ENCODE measurements at regions not wholly inside any gene's neighbourhood (a gene's known extent, or its start where the extent isn't known, plus 50 kb on each side); places are given as distances from the start of the nearest gene placed in this dataset.

GRCh38 chr2:67572721-67573435 is 175.7 kb downstream of the ETAA1 start:
- Histone ChIP-seq H3K4me1 (ENCODE audit: insufficient read depth) (no peaks in the 10 kb centered on the region), H3F3A (replicated peaks; ENCODE audit: low read depth) (no peaks in the 10 kb centered on the region), H3K4me3 (no peak overlapping the region), H3K27me3 (ENCODE audit: insufficient read depth) (no peaks in the 10 kb centered on the region), H3K9me2 (ENCODE audit: insufficient read depth) (peaks cover 7% of the 10 kb centered on the region; the same call in 1 of the 2 replicates), H3K27ac (ENCODE audit: low read depth) (no peak overlapping the region), H3K36me3 (ENCODE audit: insufficient read depth) (no peaks in the 10 kb centered on the region), H3K79me2 (replicated peaks; ENCODE audit: insufficient read depth) (no peaks in the 10 kb centered on the region), H3K4me2 (no peak overlapping the region), H4K20me1 (replicated peaks; ENCODE audit: insufficient read depth) (no peaks in the 10 kb centered on the region), H2AFZ (no peak overlapping the region)
- H3K36me3 Mint-ChIP-seq (ENCODE audit: low read depth) = no peaks in the 10 kb centered on the region
- no peak for TF ChIP-seq STAT1 (IDR thresholded peaks at IDR 0.05; ENCODE audit: unreplicated experiment)
- no peaks in the 10 kb centered on the region for H3K4me1 Mint-ChIP-seq
- DNase-seq (ENCODE audit: low spot score) (no peak), ATAC-seq (no peak)
- H3K27me3 Mint-ChIP-seq (ENCODE audit: insufficient read depth, low read depth, poor library complexity) = no peaks in the 10 kb centered on the region
- no peak overlapping the region for H3K27ac Mint-ChIP-seq
- no peaks in the 10 kb centered on the region for H3K9me3 Mint-ChIP-seq
- H3K4me3 Mint-ChIP-seq = no peak overlapping the region

- DNase-seq (ENCODE audit: low spot score) (no peak), ATAC-seq (no peak)
- peaks cover 7% of the 10 kb centered on the region; the same call in 1 of the 2 replicates for H3K9me2 ChIP-seq (ENCODE audit: insufficient read depth)
- H3K4me2 ChIP-seq = no peak overlapping the region
- no peaks in the 10 kb centered on the region for H3K27me3 ChIP-seq (ENCODE audit: insufficient read depth)
- TF ChIP-seq CTCF (conservative IDR thresholded peaks at IDR 0.05; ENCODE audit: low read depth in 2 of 2) = no peak
- TF ChIP-seq POLR2AphosphoS5 (IDR thresholded peaks at IDR 0.05; ENCODE audit: low read depth) = no peak
- no peak for TF ChIP-seq ZNF331 (CRISPR knock-in tag; IDR thresholded peaks at IDR 0.05; ENCODE audit: low read depth)
- TF ChIP-seq ETS1 (IDR thresholded peaks at IDR 0.05) = no peak
- no peak for TF ChIP-seq NANOG (IDR thresholded peaks at IDR 0.05; ENCODE audit: borderline replicate concordance)
- no peak for TF ChIP-seq JUNB (IDR thresholded peaks at IDR 0.05; ENCODE audit: unreplicated experiment)
- TF ChIP-seq CREB1 (CRISPR knock-in tag; IDR thresholded peaks at IDR 0.05; ENCODE audit: low read depth) = no peak
- no peak for TF ChIP-seq ZNF462 (CRISPR knock-in tag; IDR thresholded peaks at IDR 0.05)
- TF ChIP-seq EZH2 (IDR thresholded peaks at IDR 0.05; ENCODE audit: low read depth, unreplicated experiment) = no peak
- TF ChIP-seq EZH2phosphoT487 (IDR thresholded peaks at IDR 0.05; ENCODE audit: unreplicated experiment) = no peak
- Mint-ChIP-seq H3K36me3 (ENCODE audit: low read depth) (no peaks in the 10 kb centered on the region), H3K9me3 (no peaks in the 10 kb centered on the region), H3K27ac (no peak overlapping the region), H3K4me1 (no peaks in the 10 kb centered on the region), H3K27me3 (ENCODE audit: insufficient read depth, low read depth, poor library complexity) (no peaks in the 10 kb centered on the region), H3K4me3 (no peak overlapping the region)
- H4K20me1 ChIP-seq (replicated peaks; ENCODE audit: insufficient read depth) = no peaks in the 10 kb centered on the region
- H3K4me1 ChIP-seq (ENCODE audit: insufficient read depth) = no peaks in the 10 kb centered on the region
- no peaks in the 10 kb centered on the region for H3K36me3 ChIP-seq (ENCODE audit: insufficient read depth)
- H3K79me2 ChIP-seq (replicated peaks; ENCODE audit: insufficient read depth) = no peaks in the 10 kb centered on the region
- no peak overlapping the region for H3K4me3 ChIP-seq
- no peak overlapping the region for H3K27ac ChIP-seq (ENCODE audit: low read depth)
- H3F3A ChIP-seq (replicated peaks; ENCODE audit: low read depth) = no peaks in the 10 kb centered on the region
- H2AFZ ChIP-seq = no peak overlapping the region
These were observed 177.1 kb downstream of the ETAA1 start for GRCh38 chr2:67574230-67574629.
